Neuronal stem cell (in vitro differentiated cells): ENCODE measurements at regions not wholly inside any gene's neighbourhood (a gene's known extent, or its start where the extent isn't known, plus 50 kb on each side); places are given as distances from the start of the nearest gene placed in this dataset.

Experiments
- DNase-seq: peaks from one replicate; pipeline ENCODE4 v3.0.0-alpha.2; 2013; ENCODE audit warnings: low spot score
- H2AFZ ChIP-seq: one replicate; pipeline ENCODE4 v1.6.1; 2013; ENCODE audit warnings: mild to moderate bottlenecking, low read length, inconsistent platforms
- H2AK5ac ChIP-seq: 2 replicates; pipeline ENCODE4 v1.6.1; 2013; ENCODE audit warnings: low read depth, mild to moderate bottlenecking, inconsistent platforms, low read length, moderate library complexity, mixed read lengths
- H2BK120ac ChIP-seq: 2 replicates; pipeline ENCODE4 v1.6.1; 2013; ENCODE audit warnings: low read depth, mild to moderate bottlenecking, inconsistent platforms, low read length, moderate library complexity, mixed read lengths
- H2BK12ac ChIP-seq: one replicate; pipeline ENCODE4 v1.6.1; 2013; ENCODE audit warnings: low read length, inconsistent platforms
- H2BK15ac ChIP-seq: 2 replicates; pipeline ENCODE4 v1.6.1; 2013; ENCODE audit warnings: mild to moderate bottlenecking, low read length, inconsistent platforms, mixed read lengths
- H2BK5ac ChIP-seq: one replicate; pipeline ENCODE4 v1.6.1; 2013; ENCODE audit warnings: inconsistent platforms, mild to moderate bottlenecking, low read length, moderate library complexity
- H3K14ac ChIP-seq: one replicate; pipeline ENCODE4 v1.6.1; 2013; ENCODE audit warnings: low read length, inconsistent platforms
- H3K18ac ChIP-seq: 2 replicates; pipeline ENCODE4 v1.6.1; 2013; ENCODE audit warnings: low read length, inconsistent platforms
- H3K23ac ChIP-seq: 2 replicates; pipeline ENCODE4 v1.6.1; 2013; ENCODE audit warnings: low read depth, mild to moderate bottlenecking, mixed read lengths, low read length, inconsistent platforms; ENCODE audit not compliant: poor library complexity
- H3K27ac ChIP-seq: replicated peaks from 3 replicates; pipeline ENCODE4 v1.5.1; 2013; ENCODE audit warnings: low read length, inconsistent platforms
- H3K27me3 ChIP-seq, 3 experiments: 2 replicates each; pipeline ENCODE4 v1.6.1; 2013; ENCODE audit warnings: low read length in 3 of 3, mild to moderate bottlenecking in 2 of 3, inconsistent platforms in 1 of 3, low read depth in 1 of 3, mixed read lengths in 1 of 3, moderate library complexity in 1 of 3; ENCODE audit not compliant: control insufficient read depth in 3 of 3, insufficient read depth in 3 of 3
- H3K36me3 ChIP-seq, 2 donors: replicated peaks in 1 of 2; 2 replicates each; pipeline ENCODE4 v1.6.1; 2013; ENCODE audit warnings: low read length in 2 of 2; ENCODE audit not compliant: control insufficient read depth in 2 of 2, insufficient read depth in 2 of 2
- H3K4ac ChIP-seq: 2 replicates; pipeline ENCODE4 v1.6.1; 2013; ENCODE audit warnings: inconsistent platforms, mild to moderate bottlenecking, low read length, moderate library complexity
- H3K4me1 ChIP-seq, 2 donors: 1 replicate in 1 of 2; 2 replicates in 1 of 2; pipeline ENCODE4 v1.6.1; 2013; ENCODE audit warnings: low read length in 2 of 2, low read depth in 1 of 2; ENCODE audit not compliant: control insufficient read depth in 2 of 2, insufficient read depth in 1 of 2
- H3K4me2 ChIP-seq: one replicate; pipeline ENCODE4 v1.6.1; 2013; ENCODE audit warnings: mild to moderate bottlenecking, low read length, inconsistent platforms; ENCODE audit not compliant: insufficient read depth, poor library complexity, severe bottlenecking
- H3K4me3 ChIP-seq, 2 donors: 2 replicates each; pipeline ENCODE4 v1.5.1; 2013; ENCODE audit warnings: low read length in 2 of 2, mild to moderate bottlenecking in 2 of 2, inconsistent platforms in 1 of 2, moderate library complexity in 1 of 2
- H3K79me1 ChIP-seq: one replicate; pipeline ENCODE4 v1.6.1; 2013; ENCODE audit warnings: low read depth, mild to moderate bottlenecking, inconsistent platforms, low read length, moderate library complexity
- H3K9ac ChIP-seq: one replicate; pipeline ENCODE4 v1.6.1; 2013; ENCODE audit warnings: mild to moderate bottlenecking, low read depth, low read length, inconsistent platforms; ENCODE audit not compliant: poor library complexity
- H3K9me3 ChIP-seq, 2 donors: replicated peaks in 1 of 2; 2 replicates each; pipeline versions ENCODE3 to v1.6.1; 2013; ENCODE audit warnings: low read length in 2 of 2, mild to moderate bottlenecking in 2 of 2, inconsistent platforms in 1 of 2, low read depth in 1 of 2, mixed read lengths in 1 of 2, moderate library complexity in 1 of 2; ENCODE audit not compliant: control insufficient read depth in 2 of 2, insufficient read depth in 1 of 2
- H4K8ac ChIP-seq: one replicate; pipeline ENCODE4 v1.6.1; 2013; ENCODE audit warnings: low read depth, mild to moderate bottlenecking, inconsistent platforms, low read length, moderate library complexity
- H4K91ac ChIP-seq: one replicate; pipeline ENCODE4 v1.6.1; 2013; ENCODE audit warnings: low read length, low read depth, mild to moderate bottlenecking, inconsistent platforms; ENCODE audit not compliant: poor library complexity
- WGBS, 2 donors: extraction: QIAGEN DNeasy Blood & Tissue Kit; methylation state at CpG; one replicate each; pipeline ENCODE4 v1.1.7; 2013; ENCODE audit warnings: missing lambda C conversion rate in 2 of 2, mixed read lengths in 1 of 2; ENCODE audit not compliant: insufficient read length in 2 of 2, insufficient replicate concordance in 1 of 2; ENCODE audit errors: extremely low coverage in 2 of 2; 5-methylcytosine and 5-hydroxymethylcytosine counted together

DNA sequence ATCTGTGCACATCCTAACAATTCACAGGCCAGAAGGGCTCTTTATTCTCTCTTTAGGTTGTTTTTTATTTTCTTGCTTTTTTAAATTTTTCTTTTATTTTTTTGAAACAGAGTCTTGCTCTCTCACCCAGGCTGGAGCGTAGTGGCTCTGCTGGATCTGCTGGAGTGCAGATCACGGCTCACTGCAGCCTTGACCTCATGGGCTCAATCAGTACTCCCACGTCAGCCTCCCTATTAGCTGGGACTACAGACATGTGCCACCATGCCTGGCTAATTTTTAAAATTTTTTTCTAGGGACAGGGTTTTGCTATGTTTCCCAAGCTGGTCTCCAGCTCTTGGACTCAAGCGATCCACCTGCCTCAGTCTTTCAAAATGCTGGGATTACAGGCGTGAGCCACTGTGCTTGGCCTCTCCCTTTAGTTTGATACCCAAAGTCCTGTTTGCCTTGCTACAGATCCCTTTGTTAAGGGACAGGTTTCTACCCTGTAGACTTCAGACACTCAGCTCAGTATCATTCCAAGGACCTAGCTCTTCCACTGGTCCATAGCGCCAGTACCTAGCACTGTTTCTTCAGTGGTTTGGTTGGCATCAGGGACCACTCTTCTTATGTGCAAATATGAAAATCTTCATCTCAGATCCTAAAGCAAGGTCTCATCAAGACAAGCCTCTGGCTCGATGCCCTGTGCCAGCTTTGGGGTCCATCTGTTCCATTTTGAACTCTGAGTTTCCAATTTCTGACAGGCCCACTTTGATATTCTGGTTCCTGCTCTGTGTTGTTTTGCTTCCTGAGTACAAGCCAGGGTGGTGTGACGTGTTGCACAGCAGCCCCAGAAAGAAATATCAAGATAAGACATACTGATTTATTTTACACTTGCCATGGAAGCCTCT lies 211.7 kb downstream of the FAT3 start:
- Histone ChIP-seq H4K8ac (no peak overlapping the region), H3K27ac (no peak overlapping the region), H3K4me1 (peaks cover 8 to 13% of the 10 kb centered on the region in 2 donors), H3K23ac (no peak overlapping the region), H3K9me3 (no peaks in the 10 kb centered on the region), H3K4me2 (no peak overlapping the region), H2BK12ac (no peak overlapping the region), H2BK120ac (no peak overlapping the region), H2AK5ac (no peak overlapping the region), H3K27me3 (no peaks in the 10 kb centered on the region), H3K79me1 (no peaks in the 10 kb centered on the region), H3K4ac (no peak overlapping the region), H3K18ac (no peak overlapping the region), H3K9ac (no peak overlapping the region), H3K14ac (no peak overlapping the region), H2BK15ac (no peak overlapping the region), H4K91ac (no peak overlapping the region), H3K36me3 (peaks cover 0 to 7% of the 10 kb centered on the region in 2 donors), H2AFZ (no peak overlapping the region), H2BK5ac (no peak overlapping the region), H3K4me3 (no peak overlapping the region)
- no CpG with 5 or more reads among the region's 8 CpGs for WGBS, 2 donors
- no peak for DNase-seq

DNA sequence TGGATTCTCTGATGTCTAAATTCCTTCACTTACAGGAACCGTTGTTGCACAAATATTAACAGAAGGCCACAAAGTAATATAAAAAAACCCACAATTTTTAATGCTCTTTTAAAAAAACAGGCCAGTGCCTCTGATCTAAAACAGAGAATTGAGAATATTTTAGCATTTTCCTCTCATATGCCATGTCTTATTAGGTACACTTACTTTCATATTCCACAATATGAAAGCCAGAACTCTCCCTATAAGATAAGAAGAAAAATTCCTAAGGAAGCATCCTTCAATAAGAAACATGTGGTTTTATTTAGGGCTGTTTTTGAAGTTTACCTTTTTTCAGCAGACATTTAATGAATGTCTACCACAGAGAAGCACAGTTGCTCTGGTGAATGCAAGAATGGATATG lies 214.5 kb downstream of the FAT3 start:
- Histone ChIP-seq H2BK120ac (no peak overlapping the region), H3K4me2 (no peak overlapping the region), H3K36me3 (peaks cover 0 to 2% of the 10 kb centered on the region in 2 donors), H4K91ac (no peak overlapping the region), H3K18ac (no peak overlapping the region), H4K8ac (no peak overlapping the region), H3K9ac (no peak overlapping the region), H3K4me3 (no peak overlapping the region), H3K23ac (no peak overlapping the region), H2BK5ac (no peak overlapping the region), H2AK5ac (no peak overlapping the region), H3K27ac (no peak overlapping the region), H2BK15ac (no peak overlapping the region), H3K4me1 (peaks cover 8 to 13% of the 10 kb centered on the region in 2 donors), H3K9me3 (no peaks in the 10 kb centered on the region), H3K27me3 (no peaks in the 10 kb centered on the region), H2BK12ac (no peak overlapping the region), H3K14ac (no peak overlapping the region), H3K79me1 (no peaks in the 10 kb centered on the region), H2AFZ (no peak overlapping the region), H3K4ac (no peak overlapping the region)
- DNase-seq: no peak
- WGBS, 2 donors: no CpG with 5 or more reads among the region's 1 CpG

- Histone ChIP-seq H3K9ac (no peak overlapping the region), H2BK120ac (no peak overlapping the region), H3K4me3 (no peak overlapping the region), H3K36me3 (peaks cover 0 to 3% of the 10 kb centered on the region in 2 donors), H2BK15ac (no peak overlapping the region), H2AFZ (no peak overlapping the region), H3K79me1 (no peaks in the 10 kb centered on the region), H2BK12ac (no peak overlapping the region), H4K8ac (no peak overlapping the region), H3K23ac (no peak overlapping the region), H3K27me3 (no peaks in the 10 kb centered on the region), H3K27ac (no peak overlapping the region), H3K4ac (no peak overlapping the region), H2BK5ac (no peak overlapping the region), H3K18ac (no peak overlapping the region), H4K91ac (no peak overlapping the region), H3K9me3 (no peaks in the 10 kb centered on the region), H3K4me1 (peaks cover 8 to 13% of the 10 kb centered on the region in 2 donors), H3K14ac (no peak overlapping the region), H3K4me2 (no peak overlapping the region), H2AK5ac (no peak overlapping the region)
- no peak for DNase-seq
- WGBS, 2 donors: no CpG with 5 or more reads among the region's 4 CpGs
These were observed 216.3 kb downstream of the FAT3 start for GRCh38 chr11:92440701-92441442.

- Histone ChIP-seq H3K36me3 (peaks cover 0 to 3% of the 10 kb centered on the region in 2 donors), H2BK120ac (no peak overlapping the region), H3K23ac (no peak overlapping the region), H3K4me1 (peaks cover 8 to 13% of the 10 kb centered on the region in 2 donors), H3K18ac (no peak overlapping the region), H3K4me2 (no peak overlapping the region), H2AK5ac (no peak overlapping the region), H2BK5ac (no peak overlapping the region), H3K14ac (no peak overlapping the region), H3K4me3 (no peak overlapping the region), H3K9me3 (no peaks in the 10 kb centered on the region), H3K79me1 (no peaks in the 10 kb centered on the region), H2BK15ac (no peak overlapping the region), H2BK12ac (no peak overlapping the region), H4K91ac (no peak overlapping the region), H3K27ac (no peak overlapping the region), H3K4ac (no peak overlapping the region), H3K9ac (no peak overlapping the region), H3K27me3 (no peaks in the 10 kb centered on the region), H4K8ac (no peak overlapping the region), H2AFZ (no peak overlapping the region)
- no CpG with 5 or more reads among the region's 4 CpGs for WGBS, 2 donors
- DNase-seq: no peak
These were observed 216.8 kb downstream of the FAT3 start for GRCh38 chr11:92441443-92441726.
